Hepatocyte (in vitro differentiated cells): ENCODE measurements at regions not wholly inside any gene's neighbourhood (a gene's known extent, or its start where the extent isn't known, plus 50 kb on each side); places are given as distances from the start of the nearest gene placed in this dataset.

ENCODE experiments used
- CTCF ChIP-seq: fragments of 200-600 bp; sonication (generic); IDR thresholded peaks from 2 replicates; pipeline ENCODE4 v1.5.1; 2016; ENCODE audit warnings: antibody characterized with exemption, mild to moderate bottlenecking; ENCODE audit not compliant: poor library complexity
- EZH2 ChIP-seq: fragments of 200-600 bp; sonication (generic); IDR thresholded peaks from 2 replicates; pipeline ENCODE4 v1.6.1; 2016; ENCODE audit warnings: antibody characterized with exemption, mild to moderate bottlenecking, borderline replicate concordance
- EZH2phosphoT487 ChIP-seq: fragments of 200-600 bp; sonication (generic); IDR thresholded peaks from one replicate; pipeline ENCODE4 v1.6.1; 2018; ENCODE audit warnings: antibody characterized with exemption, mild to moderate bottlenecking, low read depth, moderate library complexity; ENCODE audit not compliant: unreplicated experiment, severe bottlenecking

GRCh38 chr4:188254211-188254610 is 115.0 kb downstream of the TRIML1 start:
- TF ChIP-seq CTCF (no peak), EZH2phosphoT487 (no peak), EZH2 (no peak)
